HFFc6 (cell line): ENCODE measurements at regions not wholly inside any gene's neighbourhood (a gene's known extent, or its start where the extent isn't known, plus 50 kb on each side); places are given as distances from the start of the nearest gene placed in this dataset.

ENCODE experiments used
- DNase-seq: peaks from one replicate; pipeline ENCODE4 v3.0.0-alpha.2; 2018
- H3K27ac Mint-ChIP-seq: 2 replicates; pipeline ENCODE4 v1.8.0; 2020; ENCODE audit warnings: mild to moderate bottlenecking, mixed read lengths
- H3K27me3 Mint-ChIP-seq: 2 replicates; pipeline ENCODE4 v1.8.0; 2021; ENCODE audit warnings: mild to moderate bottlenecking, moderate library complexity, mixed read lengths; ENCODE audit not compliant: insufficient read depth
- H3K36me3 Mint-ChIP-seq: 2 replicates; pipeline ENCODE4 v1.8.0; 2021; ENCODE audit warnings: low read depth, mixed read lengths
- H3K4me1 Mint-ChIP-seq: 2 replicates; pipeline ENCODE4 v1.8.0; 2020; ENCODE audit warnings: low read depth, mixed read lengths
- H3K4me3 Mint-ChIP-seq: 2 replicates; pipeline ENCODE4 v1.8.0; 2020; ENCODE audit warnings: mild to moderate bottlenecking, moderate library complexity, mixed read lengths
- H3K9me3 Mint-ChIP-seq: 2 replicates; pipeline ENCODE4 v1.8.0; 2020; ENCODE audit warnings: mild to moderate bottlenecking, mixed read lengths
- CTCF ChIP-seq: fragments of 200-600 bp; sonication (generic); IDR thresholded peaks from 2 replicates; pipeline ENCODE4 v1.5.0; 2021; ENCODE audit warnings: antibody characterized with exemption, mild to moderate bottlenecking

- no peak for TF ChIP-seq CTCF
- H3K36me3 Mint-ChIP-seq = no peaks in the 10 kb centered on the region
- peaks cover 44% of the 10 kb centered on the region for H3K9me3 Mint-ChIP-seq
- H3K27ac Mint-ChIP-seq = no peak overlapping the region
- no peaks in the 10 kb centered on the region for H3K4me1 Mint-ChIP-seq
- H3K27me3 Mint-ChIP-seq = no peaks in the 10 kb centered on the region
- H3K4me3 Mint-ChIP-seq = no peak overlapping the region
- no peak for DNase-seq
Observed at GRCh38 chr9:29129763-29130162, 1556.5 kb upstream of the C9orf72 start.

- H3K4me3 Mint-ChIP-seq = no peak overlapping the region
- H3K9me3 Mint-ChIP-seq = peaks cover 5% of the 10 kb centered on the region; the same call in 1 of the 2 replicates
- no peak for DNase-seq
- H3K27me3 Mint-ChIP-seq = no peaks in the 10 kb centered on the region
- no peak overlapping the region for H3K27ac Mint-ChIP-seq
- no peaks in the 10 kb centered on the region for H3K36me3 Mint-ChIP-seq
- TF ChIP-seq CTCF = no peak
- no peaks in the 10 kb centered on the region for H3K4me1 Mint-ChIP-seq
Observed at GRCh38 chr9:29144476-29144875, 1571.2 kb upstream of the C9orf72 start.

- Mint-ChIP-seq H3K27me3 (no peaks in the 10 kb centered on the region), H3K27ac (no peak overlapping the region), H3K36me3 (no peaks in the 10 kb centered on the region), H3K4me3 (no peak overlapping the region), H3K4me1 (no peaks in the 10 kb centered on the region), H3K9me3 (peaks cover 10% of the 10 kb centered on the region)
- TF ChIP-seq CTCF = no peak
- DNase-seq = no peak
Observed at GRCh38 chr9:29150606-29151005, 1577.3 kb upstream of the C9orf72 start.

- Mint-ChIP-seq H3K27me3 (no peaks in the 10 kb centered on the region), H3K27ac (no peak overlapping the region), H3K4me3 (no peak overlapping the region), H3K9me3 (peaks cover 10% of the 10 kb centered on the region), H3K36me3 (no peaks in the 10 kb centered on the region), H3K4me1 (no peaks in the 10 kb centered on the region)
- no peak for TF ChIP-seq CTCF
- no peak for DNase-seq
Observed at GRCh38 chr9:29160763-29161353, 1587.6 kb upstream of the C9orf72 start.

GRCh38 chr9:29174136-29174535 is 1600.9 kb upstream of the C9orf72 start:
- no peaks in the 10 kb centered on the region for H3K27me3 Mint-ChIP-seq
- 0 out of 2 replicates have a peak, but pooled peaks cover 4% of the 10 kb centered on the region for H3K9me3 Mint-ChIP-seq
- no peaks in the 10 kb centered on the region for H3K36me3 Mint-ChIP-seq
- no peak for DNase-seq
- no peaks in the 10 kb centered on the region for H3K4me1 Mint-ChIP-seq
- H3K27ac Mint-ChIP-seq = no peak overlapping the region
- no peak for TF ChIP-seq CTCF
- no peak overlapping the region for H3K4me3 Mint-ChIP-seq

- no peaks in the 10 kb centered on the region for H3K9me3 Mint-ChIP-seq
- no peak for DNase-seq
- H3K4me1 Mint-ChIP-seq = no peaks in the 10 kb centered on the region
- no peak overlapping the region for H3K27ac Mint-ChIP-seq
- H3K4me3 Mint-ChIP-seq = no peak overlapping the region
- no peak for TF ChIP-seq CTCF
- no peaks in the 10 kb centered on the region for H3K27me3 Mint-ChIP-seq
- no peaks in the 10 kb centered on the region for H3K36me3 Mint-ChIP-seq
Observed at GRCh38 chr9:29176231-29176630, 1603.0 kb upstream of the C9orf72 start.
